ENCODE measurements at regions not wholly inside any gene's neighbourhood (a gene's known extent, or its start where the extent isn't known, plus 50 kb on each side); places are given as distances from the start of the nearest gene placed in this dataset.

DNA sequence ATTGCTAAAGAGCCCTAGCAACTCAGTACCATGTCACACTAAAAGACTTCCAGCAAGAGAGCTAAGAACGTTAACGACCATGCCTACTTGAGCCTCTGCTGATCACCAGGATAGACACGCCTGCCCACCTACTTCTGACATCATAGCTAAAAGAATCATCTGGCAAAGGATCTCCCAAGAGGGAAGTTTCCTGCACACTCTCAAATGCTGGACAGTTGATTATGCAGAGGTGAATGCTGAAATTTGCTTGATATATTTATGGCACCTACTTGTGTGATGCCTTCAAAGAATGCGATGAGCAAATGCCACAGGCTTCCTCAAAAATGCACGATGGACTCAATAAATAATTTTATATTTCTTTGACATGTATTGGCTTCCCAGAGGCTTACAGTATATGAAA, 113.6 kb downstream of the GALC start:
- DNase-seq = no peak

DNA sequence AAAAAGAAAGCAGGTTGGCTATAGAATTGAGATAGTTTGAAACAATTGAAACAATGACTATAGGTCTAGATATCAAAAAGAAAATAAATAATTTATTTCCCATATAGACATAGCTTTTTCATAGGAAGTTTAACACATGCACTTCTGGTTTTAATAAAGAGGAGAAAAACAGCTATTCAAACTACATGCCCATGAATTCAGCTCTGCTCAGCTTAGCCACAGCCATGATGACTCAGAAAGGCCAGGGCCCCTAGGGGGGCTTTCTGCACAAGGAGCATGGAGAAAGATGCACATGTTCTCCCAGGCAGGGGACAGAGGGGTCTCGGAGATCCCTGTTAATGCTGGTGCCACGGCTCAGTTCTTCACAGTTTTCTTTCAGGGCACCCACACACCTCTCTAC, 114.0 kb downstream of the GALC start:
- no peak for DNase-seq

DNA sequence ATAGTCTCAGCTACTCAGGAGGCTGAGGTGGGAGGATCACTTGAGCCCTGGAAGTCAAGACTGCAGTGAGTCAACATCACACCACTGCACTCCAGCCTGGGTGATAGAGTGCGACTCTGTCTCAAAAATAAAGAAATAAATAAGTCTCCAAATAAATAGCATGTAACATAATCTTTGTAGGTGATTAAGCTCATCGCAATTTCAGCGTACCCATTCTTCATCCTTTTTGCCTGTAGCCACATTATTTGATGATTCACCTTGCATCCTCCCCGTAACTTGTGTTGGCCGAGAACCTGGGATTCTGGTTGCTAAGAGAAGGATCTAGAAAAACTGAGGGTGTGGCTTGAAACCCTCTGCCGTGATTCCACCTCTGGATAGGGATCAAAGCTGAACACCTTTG, 115.1 kb downstream of the GALC start:
- DNase-seq = no peak

DNA sequence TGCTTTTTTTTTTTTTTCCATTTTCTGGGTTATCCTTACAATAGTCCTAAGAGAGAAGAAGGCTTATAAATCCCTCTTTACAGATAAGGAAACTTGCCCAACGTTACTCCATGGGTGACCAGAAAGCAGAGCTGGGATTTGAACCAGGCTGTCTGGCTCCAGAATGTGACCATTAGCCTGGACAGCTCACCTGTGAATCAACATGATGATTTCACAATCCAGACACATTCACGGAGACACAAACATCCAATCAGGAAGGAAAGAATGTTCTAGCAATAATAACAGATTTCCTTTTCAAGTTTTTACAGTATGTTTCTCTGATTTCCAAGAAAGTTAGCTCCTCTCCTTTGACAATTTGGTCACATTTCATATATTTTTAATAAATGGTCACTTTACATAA, 118.3 kb downstream of the GALC start:
- no peak for DNase-seq

DNA sequence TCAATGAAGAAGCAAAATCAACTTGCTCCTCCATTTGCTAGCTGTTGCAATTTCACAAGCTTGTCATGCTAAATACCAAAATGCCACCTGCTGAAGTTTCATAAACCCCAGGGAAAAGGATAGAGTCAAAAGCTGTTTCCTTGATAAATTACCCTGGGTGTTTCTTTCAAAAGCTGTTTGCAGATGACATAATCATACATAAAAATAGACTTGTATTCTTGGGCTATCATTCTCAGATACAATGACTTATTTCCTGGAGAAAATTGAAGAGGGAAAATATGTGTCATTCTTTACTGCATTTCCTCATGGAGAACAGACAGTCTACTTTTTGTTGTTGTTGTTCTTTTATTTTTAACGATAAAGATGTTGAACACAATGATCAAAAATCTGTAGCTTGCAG, 119.2 kb downstream of the GALC start:
- no peak for DNase-seq

DNA sequence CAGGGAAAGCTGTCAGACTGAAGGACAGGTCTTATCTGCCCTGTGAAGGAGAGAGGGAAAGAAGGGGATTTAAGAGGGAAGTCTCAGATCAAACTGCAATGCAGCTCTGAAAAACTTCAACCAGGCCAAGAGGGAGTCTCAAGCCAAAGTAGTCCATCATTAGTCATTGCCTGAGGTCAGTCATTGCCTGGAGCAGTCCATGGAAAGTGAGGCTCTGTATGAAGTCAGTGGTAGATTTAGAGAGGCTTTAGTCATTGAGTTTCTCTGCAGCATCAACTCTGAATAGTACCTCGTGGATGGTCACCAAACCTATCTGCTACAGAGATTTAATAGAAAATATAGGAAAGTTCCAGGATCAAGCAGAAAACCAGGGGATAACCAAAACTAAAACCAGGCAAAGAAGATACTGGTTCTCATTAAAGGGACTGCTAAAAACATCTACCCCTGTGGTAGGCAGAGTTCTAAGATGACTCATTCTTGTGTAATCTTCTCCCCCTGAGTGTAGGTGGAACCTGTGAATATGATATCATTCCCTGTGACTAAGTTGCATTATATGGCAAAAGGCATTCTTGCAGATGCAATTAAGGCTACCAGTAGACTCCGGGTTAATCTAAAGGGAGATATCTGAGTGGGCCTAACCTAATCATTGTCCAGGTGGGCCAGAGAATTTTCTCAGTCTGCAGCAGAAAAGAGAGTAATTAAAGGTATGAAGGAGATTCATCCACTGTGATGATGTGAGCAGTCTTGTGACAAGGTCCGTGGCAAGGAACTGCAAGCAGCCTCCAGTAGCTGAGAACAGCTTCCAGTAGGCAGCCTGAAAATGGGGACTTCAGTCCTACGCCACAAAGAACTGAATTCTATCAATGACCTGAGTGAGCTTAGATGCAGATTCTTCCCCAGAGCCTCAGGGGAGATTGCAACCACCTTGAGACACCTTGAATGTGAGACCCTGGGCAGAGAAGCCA, 123.1 kb downstream of the GALC start:
- peak in 2 of 51 donors; percentile 9 to 32 for DNase-seq

DNA sequence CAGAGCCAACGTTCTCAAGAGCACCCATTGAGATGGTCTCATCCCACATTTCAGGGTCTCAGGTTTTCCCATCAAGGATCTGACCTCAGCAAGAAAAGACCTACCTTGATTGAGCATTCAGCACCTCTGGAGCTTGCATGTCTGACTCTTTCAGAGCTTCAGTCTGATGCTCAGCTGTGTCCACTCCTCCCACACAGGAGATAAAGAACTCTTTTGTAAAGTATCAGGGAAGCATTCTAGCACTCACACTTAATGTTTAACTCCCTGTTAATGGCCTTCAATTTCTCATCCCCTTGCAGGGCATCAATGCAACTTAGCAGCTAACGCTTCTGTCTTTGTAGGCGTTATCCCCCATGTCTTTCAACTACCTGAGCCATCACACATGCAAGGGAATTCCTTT, 124.1 kb downstream of the GALC start:
- DNase-seq = no peak

DNA sequence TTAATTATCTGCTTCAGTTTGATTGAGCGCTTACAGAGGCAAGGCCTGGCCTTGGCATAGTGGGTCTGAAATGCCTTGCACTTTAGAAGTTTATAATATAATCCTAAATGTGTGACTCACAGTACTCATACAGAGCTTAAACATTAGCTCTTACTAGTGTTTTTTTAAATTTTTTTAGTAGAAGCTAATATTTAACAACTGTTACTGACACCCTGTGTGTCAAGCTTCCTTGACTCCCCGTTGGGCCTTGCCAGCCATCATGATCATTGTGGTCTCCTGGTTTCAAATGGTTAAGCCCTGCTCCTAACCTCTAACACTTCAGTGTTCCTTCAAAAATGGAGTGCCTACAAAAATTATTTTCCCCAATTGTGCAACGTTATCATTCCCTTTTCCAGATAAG, 126.9 kb downstream of the GALC start:
- DNase-seq = no peak

DNA sequence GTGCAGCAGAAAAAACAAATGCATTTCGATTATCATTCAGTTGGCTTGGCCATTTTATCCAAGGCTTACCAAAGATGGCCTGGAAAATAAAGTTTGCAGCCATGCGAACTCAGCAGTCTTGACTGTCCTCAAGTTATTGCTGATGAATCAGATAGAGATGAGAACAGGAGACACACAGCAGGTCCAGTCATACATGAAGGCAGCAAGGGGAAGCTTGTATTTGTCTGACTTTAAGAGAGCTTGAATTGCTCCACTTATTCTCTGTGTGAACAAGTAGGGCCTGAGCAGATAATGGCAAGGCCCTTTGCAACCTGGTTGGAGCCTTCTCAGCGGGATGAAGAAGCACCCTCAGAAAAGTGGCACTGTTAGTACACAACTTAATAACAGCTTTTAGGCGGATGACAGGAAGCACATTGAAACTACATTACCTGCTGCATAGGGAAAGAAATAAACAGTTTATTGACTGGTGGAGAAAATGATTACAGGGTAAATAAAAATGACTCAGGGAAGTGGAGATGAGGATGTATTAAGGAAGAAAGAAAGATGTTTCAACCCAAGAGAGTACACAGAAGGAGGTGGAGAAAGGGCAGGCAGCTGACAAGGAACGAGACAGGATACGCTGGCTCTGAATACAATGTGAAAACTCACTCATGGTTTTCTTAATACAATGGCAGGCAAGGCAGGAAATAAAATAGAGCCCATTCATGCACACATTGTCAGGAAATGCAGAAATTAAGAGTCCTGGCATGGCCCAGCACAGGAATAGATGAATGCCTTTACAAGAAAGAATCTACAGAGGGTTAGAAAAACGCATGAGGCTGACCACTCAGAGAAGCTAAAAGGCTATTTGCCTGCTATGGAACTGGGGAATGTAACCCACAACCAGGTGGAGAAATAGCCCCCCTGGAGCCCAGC, 128.4 kb downstream of the GALC start:
- DNase-seq = no peak

DNA sequence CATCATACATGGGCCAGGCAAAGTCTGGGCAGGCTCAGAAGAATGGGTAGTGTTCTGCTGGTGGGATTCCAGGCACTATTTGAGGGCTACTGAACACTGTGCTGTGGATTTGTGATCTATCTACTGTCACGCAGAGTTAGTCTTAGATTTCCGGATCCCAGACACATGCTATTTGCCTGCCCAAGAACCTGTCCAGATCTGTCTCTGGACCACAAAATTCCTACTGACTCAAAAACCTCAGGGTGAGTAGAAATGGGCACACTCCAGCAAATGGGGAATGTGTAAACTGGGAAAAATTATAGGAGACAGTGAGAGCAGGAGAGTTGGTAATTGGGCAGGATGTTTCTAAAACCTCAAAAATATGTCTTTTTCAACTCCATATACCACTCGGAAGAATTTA, 129.9 kb downstream of the GALC start:
- DNase-seq = no peak

DNA sequence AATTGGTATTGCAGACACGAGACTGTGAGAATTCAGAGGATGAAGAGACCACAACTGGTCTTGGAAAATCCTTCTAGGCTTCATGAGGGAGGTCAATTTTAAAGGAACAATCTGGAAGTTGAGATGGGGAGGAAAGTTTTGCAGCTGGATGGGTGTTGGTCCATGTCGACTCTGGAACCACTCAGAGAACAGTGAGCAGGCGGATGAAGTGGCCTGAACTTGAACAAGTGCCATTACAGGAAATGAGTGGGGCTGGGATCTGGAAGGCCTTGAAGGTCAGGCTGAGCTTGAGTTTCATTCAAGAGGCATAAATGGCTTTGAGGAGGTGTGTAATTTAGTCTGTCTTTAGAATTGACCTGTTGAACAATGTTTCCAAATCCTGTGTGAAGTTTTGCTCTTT, 140.9 kb downstream of the GALC start:
- no peak for DNase-seq

DNA sequence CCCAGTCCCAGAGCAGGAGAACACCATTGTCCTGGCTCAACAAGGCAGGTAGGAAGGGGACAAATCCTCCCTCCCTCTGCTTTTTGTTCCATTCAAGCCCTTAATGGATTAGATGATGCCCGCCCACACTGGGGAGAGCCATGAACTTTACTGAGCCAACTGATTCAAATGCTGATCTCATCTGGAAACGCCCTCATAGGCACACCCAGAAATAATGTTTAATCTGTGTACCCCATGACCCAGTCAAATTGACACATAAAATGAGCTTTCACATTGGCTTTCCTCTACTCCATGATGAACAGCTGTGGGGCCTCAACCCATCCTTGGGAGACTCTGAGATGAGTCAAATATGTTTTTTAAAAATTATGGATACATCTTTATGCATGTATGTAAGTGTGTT, 141.8 kb downstream of the GALC start:
- DNase-seq = no peak

DNA sequence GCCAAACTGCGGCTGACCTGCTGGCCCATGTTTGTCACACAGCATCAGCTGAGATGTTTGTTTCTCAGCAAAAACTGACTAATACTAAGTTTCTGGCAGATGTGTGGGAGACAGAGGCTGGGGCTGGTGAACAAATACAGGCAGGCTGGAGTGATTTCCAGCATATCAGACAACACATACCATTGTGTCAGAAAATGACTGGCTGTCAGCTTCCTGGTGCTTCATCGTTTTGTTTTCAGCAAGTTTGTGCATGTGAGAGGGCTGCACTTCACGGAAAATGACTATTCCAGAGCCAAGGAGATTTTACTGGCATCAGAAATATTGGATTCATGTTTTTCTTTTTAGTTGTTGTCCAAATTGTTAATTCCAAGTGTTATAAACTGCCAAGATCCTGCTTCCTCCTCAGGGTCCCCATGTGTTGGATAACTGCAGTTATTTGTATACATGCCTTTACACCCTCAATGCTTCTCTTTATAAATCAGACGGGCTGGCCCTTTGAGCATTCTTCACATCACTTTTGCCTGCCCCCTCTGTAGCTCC, 145.7 kb downstream of the GALC start:
- DNase-seq = no peak

DNA sequence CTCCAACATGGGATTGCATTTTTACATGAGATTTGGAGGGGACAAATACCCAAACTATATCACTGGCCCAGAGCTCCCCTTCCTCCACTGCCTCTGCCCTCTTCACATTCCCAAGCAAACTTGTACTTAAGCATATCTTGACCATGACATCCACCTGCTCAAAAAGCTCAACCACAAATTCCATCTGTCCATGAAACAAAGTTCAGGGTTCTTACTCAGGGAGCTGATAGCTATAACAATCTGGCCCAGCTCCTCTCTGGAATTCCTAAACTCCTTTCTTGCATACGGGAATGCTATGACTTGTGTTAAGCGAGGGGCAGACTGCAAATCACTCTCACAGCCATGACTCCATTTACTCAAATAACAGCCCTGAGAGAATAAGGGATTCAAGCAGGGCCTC, 152.1 kb downstream of the GALC start:
- DNase-seq = no peak

DNA sequence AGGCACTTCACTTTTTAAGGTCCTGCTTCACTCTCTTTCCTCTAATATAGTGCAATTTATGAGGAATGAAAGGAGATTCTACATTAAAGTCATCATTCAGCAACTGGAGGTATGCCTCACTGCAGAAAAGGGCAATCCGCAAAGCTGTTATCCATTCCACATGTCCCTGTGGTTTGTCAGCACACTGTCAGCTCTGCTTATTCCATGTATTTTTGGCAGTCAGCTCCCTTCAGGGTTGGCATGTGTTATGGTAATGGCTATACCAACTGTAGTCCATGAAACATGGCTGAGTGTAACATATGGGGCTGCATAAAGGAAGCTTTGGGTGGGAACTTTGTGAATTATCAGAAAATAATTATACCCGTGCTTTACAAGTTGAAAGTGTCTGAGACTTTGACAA, 154.1 kb downstream of the GALC start:
- DNase-seq = no peak

DNA sequence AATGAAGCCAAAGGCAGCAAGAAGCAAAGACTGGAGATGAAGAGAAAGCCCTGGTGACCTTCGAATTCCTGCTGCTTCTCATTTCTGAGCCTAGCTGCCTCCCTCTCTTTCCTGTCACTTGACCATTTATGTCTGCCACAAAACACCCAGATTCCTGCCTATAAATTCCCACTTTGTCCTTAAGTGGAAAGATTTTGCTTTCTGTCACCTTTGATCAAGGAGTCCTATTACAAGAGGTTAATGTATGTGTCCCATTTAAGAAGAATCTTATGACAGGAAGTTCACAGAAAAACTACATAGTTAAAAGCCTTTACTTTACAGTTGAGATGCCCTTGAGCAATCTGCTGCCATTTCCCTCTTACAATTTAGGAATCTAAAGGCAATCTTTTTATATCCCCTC, 155.7 kb downstream of the GALC start:
- DNase-seq = no peak

DNA sequence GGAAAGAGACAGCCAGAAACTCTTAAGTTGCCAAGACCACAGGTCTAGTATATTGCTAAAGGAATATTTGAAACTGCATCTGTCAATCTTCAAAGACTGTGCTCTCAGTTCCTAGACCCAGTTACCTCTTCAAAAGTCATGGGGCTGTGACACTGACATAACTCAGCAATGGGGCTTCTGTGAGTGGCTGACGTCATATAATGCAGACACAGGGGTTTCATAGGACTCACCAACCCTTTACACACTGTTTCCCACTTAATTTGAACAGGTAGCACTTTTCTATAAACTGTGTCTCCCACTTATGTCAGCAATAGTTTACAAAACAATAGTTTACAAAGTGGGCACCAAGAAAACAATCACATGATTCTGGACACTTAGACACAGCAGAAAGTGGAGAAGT, 158.4 kb downstream of the GALC start:
- no peak for DNase-seq

DNA sequence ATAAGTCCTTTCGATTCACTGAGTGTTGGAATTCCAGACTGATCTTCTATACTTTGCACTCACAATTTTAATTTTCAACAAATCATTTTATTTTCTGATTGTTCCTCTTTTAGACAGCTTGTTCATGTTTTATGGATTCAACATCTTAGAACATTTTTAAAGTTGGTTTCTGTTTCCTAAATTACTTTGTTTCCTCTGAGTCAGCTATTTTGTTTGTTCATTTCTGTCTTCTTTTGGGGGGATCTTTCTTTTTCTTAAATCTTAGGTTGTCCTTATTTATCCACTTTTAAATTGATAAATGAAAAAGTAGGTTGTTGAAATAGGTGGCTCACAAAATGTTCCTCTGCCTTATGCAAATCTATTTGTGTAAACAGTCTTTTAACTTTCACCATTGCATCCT, 160.0 kb downstream of the GALC start:
- no peak for DNase-seq

DNA sequence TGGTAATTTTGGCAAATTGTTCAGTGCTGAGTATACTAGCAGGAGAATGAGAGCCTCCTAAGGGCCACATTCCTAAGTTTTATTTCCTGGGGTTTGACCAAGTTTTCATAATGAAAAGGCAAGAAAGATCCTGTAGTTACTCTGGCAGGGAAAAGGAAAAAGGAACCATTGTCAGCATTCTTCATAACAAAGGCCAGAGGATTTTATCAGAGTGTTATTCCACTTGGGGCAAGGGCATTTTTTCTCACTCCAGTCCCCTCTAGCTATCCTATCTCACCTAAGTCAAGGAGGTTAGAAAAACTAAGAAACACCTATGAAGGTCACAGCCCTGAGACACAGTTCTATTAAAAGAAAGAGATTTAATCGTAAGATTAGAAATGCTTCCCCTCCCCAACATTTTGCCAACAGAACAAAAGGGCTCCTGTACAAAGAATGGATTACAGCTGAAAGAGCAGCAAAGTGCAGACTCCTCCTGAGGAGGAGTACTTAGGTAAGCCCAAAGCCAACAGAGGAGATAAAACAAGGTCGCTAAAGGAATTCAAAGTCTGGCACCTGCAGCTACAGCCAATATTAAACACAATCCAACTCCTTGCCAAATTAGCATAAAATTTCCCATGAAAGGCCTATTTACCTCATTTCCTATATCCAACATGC, 162.4 kb downstream of the GALC start:
- DNase-seq = no peak

DNA sequence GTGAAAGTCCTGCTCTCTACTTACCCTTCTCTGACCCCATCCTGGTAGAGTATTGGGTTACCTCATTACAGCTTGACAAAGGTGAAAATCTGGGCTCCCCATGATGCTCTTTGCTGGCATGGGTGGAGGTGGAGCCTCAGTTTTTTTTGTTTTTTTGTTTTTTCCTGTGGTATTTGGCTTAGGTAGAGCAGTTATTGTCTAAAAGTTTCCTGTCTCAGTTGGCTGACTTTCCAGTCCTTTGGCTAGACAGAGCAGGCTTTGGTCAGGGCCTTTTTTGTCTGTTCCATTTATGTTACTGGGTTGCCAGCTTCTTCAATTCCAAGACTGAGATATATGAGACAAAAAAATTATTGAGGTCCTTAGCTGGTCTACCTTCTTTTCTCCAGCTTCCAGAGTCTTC, 163.4 kb downstream of the GALC start:
- no peak for DNase-seq

DNA sequence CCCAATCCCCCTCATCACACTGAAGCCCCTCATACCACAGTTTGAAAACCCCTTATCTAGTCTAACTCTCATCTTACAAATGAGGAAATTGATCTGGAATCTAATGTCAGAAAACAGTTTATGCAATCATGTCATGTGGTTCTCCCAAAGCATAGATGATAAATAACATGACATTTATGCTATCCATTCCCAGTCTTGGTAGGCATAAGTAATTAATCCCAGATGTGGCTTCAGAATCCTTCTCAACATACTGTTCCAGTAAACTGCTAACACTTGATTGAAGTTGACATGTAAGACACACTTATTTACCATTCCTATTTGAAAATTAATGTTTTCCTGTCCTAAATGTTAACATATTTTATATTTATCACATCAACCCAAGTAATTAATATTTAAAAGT, 168.7 kb downstream of the GALC start:
- DNase-seq = no peak

DNA sequence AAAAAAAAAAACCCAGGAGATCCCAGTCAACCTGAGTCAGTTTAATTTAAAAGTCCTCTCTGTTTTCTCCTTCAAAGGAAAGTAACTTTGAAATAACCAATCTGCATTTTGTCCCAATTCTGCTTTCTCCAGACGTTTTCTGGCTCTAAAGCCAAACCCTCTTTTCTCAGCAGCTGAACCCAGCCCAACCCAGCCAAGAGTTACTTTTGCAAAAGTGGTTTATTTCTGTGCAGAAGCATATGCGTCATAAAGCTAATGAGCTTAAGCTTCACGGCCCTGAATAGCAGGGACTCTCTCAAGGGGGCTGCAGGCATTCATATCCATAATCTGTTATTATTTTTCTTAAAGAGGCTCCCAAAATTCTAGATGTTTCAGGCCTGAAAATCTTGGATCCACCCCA, 176.6 kb downstream of the GALC start:
- DNase-seq = no peak
